ENCODE measurements at regions not wholly inside any gene's neighbourhood (a gene's known extent, or its start where the extent isn't known, plus 50 kb on each side); places are given as distances from the start of the nearest gene placed in this dataset.

DNA sequence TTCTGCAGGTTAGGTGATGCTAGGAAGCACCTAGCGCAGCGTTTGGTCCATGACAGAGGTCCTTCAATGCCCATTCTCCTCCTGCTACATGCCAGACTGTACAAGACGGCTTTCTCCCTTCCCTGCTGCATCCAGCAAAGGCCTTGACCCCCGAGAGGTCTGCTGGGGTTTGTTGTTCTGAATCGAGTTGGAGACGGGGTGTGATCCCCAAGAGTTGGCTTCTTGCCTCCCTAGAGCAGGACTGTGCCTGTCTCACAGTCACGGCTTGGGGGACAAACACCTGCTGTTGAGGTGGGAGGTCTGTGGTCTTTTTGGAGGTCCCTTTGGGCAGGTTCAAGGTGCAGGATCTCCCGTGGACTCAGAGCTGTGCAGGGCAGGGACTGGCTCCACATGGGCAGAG lies 352.3 kb upstream of the B3GAT1 start:
- no peak for TF ChIP-seq CTCF (IDR thresholded peaks at IDR 0.05)
- TF ChIP-seq POLR2A (IDR thresholded peaks at IDR 0.05), result no peak

All from lower leg skin (tissue), 3 donors.